PC-3 (cell line): ENCODE measurements at regions not wholly inside any gene's neighbourhood (a gene's known extent, or its start where the extent isn't known, plus 50 kb on each side); places are given as distances from the start of the nearest gene placed in this dataset.

ENCODE experiments used
- CTCF ChIP-seq: fragments of 300-600 bp; sonication (generic); conservative IDR thresholded peaks from 2 replicates; pipeline ENCODE4 v1.5.1; 2017; ENCODE audit warnings: antibody characterized with exemption, low read depth, mild to moderate bottlenecking, low read length
- EZH2 ChIP-seq: fragments of 300-600 bp; sonication (generic); IDR thresholded peaks from one replicate; pipeline ENCODE4 v1.6.1; 2017; ENCODE audit warnings: antibody characterized with exemption, mild to moderate bottlenecking, low read length; ENCODE audit not compliant: unreplicated experiment

GRCh38 chr16:9412915-9413264 lies 321.4 kb downstream of the HAPSTR1 start:
- TF ChIP-seq CTCF (no peak), EZH2 (no peak)
